ENCODE measurements at regions not wholly inside any gene's neighbourhood (a gene's known extent, or its start where the extent isn't known, plus 50 kb on each side); places are given as distances from the start of the nearest gene placed in this dataset.

- H2BK5ac ChIP-seq (ENCODE audit: low read depth, low read length): peak overlapping the region; percentile 78; the same call in 1 of the 2 replicates
- no peaks in the 10 kb centered on the region for H3K27me3 ChIP-seq (replicated peaks in 1 of 4; ENCODE audit: control insufficient read depth in 3 of 4, extremely low read depth in 1 of 4, insufficient read depth in 3 of 4, low read length in 3 of 4)
- peak overlapping the region; percentile 51 to 81 for H3K4me2 ChIP-seq (ENCODE audit: insufficient read depth in 1 of 2, low read depth in 2 of 2, low read length in 2 of 2)
- no peak overlapping the region for H2BK120ac ChIP-seq (replicated peaks; ENCODE audit: low read depth, low read length)
- ChIA-PET CTCF (ENCODE audit: partially characterized antibody) (interaction anchor here (0.9 to 2.9 kb wide), 5 partner anchors 56 to 193 kb away, joined by 3 to 9 read pairs (median 4); partner anchors contain the start of gene SPRED1), POLR2A (ENCODE audit: partially characterized antibody) (interaction anchor here (0.6 to 3.6 kb wide), 4 partner anchors 11 to 194 kb away, joined by 3 to 20 read pairs (median 6); partner anchors contain the start of gene SPRED1)
- H3K4me3 ChIP-seq (ENCODE audit: extremely low read depth in 1 of 4, insufficient read depth in 2 of 4, low read depth in 3 of 4, low read length in 4 of 4): peak overlapping the region in 1 of 4 experiments; percentile 41; a peak in 1 of 8 replicates
- no peak for DNase-seq (ENCODE audit: low read depth in 1 of 2, low spot score in 2 of 2)
- H2BK20ac ChIP-seq (ENCODE audit: low read length): no peak overlapping the region
- peak overlapping the region; percentile 92 for H4K91ac ChIP-seq (replicated peaks; ENCODE audit: insufficient read length, low read length)
- H3K23ac ChIP-seq (ENCODE audit: insufficient read length): no peak overlapping the region
- H2BK15ac ChIP-seq (ENCODE audit: low read length): no peak overlapping the region
- WGBS, 2 experiments (ENCODE audit: extremely low coverage in 1 of 2, insufficient coverage in 1 of 2, insufficient read length in 1 of 2, insufficient replicate concordance in 2 of 2, low coverage in 1 of 2, low lambda C conversion rate in 2 of 2, missing lambda C conversion rate in 1 of 2): 49% methylated on average over 11 of the region's 11 CpGs; no CpG with 5 or more reads in 1 of the 2 experiments
- no peaks in the 10 kb centered on the region for H3K9me3 ChIP-seq (ENCODE audit: insufficient read depth in 2 of 2, low read depth in 1 of 2, low read length in 1 of 2)
- H4K20me1 ChIP-seq (replicated peaks in 1 of 2; ENCODE audit: control insufficient read depth in 1 of 2, insufficient read depth in 2 of 2, low read length in 2 of 2): no peaks in the 10 kb centered on the region
- H3K4ac ChIP-seq (replicated peaks; ENCODE audit: insufficient read length, low read depth, low read length): peak overlapping the region; percentile 22
- peak overlapping the region in 1 of 4 experiments; percentile 13; a peak in 2 of 7 replicates for H3K9ac ChIP-seq (replicated peaks in 1 of 4; ENCODE audit: extremely low read depth in 1 of 4, low read depth in 3 of 4, low read length in 3 of 4)
- H3K79me2 ChIP-seq (ENCODE audit: control insufficient read depth in 1 of 2, insufficient read depth in 2 of 2, low read length in 2 of 2): no peaks in the 10 kb centered on the region
- no peak overlapping the region for H3K56ac ChIP-seq (replicated peaks; ENCODE audit: insufficient read length, low read depth, low read length)
- no peaks in the 10 kb centered on the region for H3K79me1 ChIP-seq (ENCODE audit: low read depth, low read length)
- no peak overlapping the region for H4K5ac ChIP-seq (ENCODE audit: insufficient read length, low read depth, low read length)
- H2AFZ ChIP-seq (ENCODE audit: low read length): no peak overlapping the region
- peaks cover 2 to 21% (median 14%) of the 10 kb centered on the region in 4 experiments; a peak in 6 of 7 replicates for H3K4me1 ChIP-seq (replicated peaks in 1 of 4; ENCODE audit: control insufficient read depth in 3 of 4, insufficient read depth in 4 of 4, low read length in 3 of 4)
- no peaks in the 10 kb centered on the region for H3K23me2 ChIP-seq (ENCODE audit: low read depth, low read length)
- H4K8ac ChIP-seq (ENCODE audit: extremely low read depth, insufficient read depth, low read length): no peak overlapping the region
- peak overlapping the region; percentile 82 for H2BK12ac ChIP-seq (ENCODE audit: low read depth, low read length)
- FAIRE-seq: peak; percentile 83
- peak overlapping the region; percentile 48; the same call in 1 of the 2 replicates for H3K27ac ChIP-seq (ENCODE audit: low read depth, low read length)
- H3K14ac ChIP-seq (ENCODE audit: insufficient read length): no peak overlapping the region
- no peak overlapping the region; the same call in 1 of the 2 replicates for H2AK5ac ChIP-seq (ENCODE audit: low read depth, low read length)
- no peaks in the 10 kb centered on the region for H3K36me3 ChIP-seq (ENCODE audit: control insufficient read depth in 2 of 4, insufficient read depth in 4 of 4, low read length in 3 of 4)
- peak overlapping the region; percentile 76; the same call in 1 of the 2 replicates for H3K18ac ChIP-seq (ENCODE audit: extremely low read depth, low read length)
- TF ChIP-seq ZNF274 (IDR thresholded peaks at IDR 0.05; ENCODE audit: borderline replicate concordance, extremely low read depth, low read length) (no peak), EP300 (IDR thresholded peaks at IDR 0.05; ENCODE audit: borderline replicate concordance in 1 of 2, low read depth in 2 of 2, low read length in 2 of 2) (peak in 1 of 2 experiments; percentile 85; a peak in 1 of 3 replicates), GABPA (IDR thresholded peaks at IDR 0.05; ENCODE audit: borderline replicate concordance, insufficient read depth, low read length) (no peak), SIRT6 (IDR thresholded peaks at IDR 0.05; ENCODE audit: low read length) (no peak), ASH2L (IDR thresholded peaks at IDR 0.05; ENCODE audit: low read length) (peak; percentile 75), TBP (IDR thresholded peaks at IDR 0.05; ENCODE audit: low read depth, low read length) (peak; percentile 30; the same call in 1 of the 2 replicates), HDAC6 (IDR thresholded peaks at IDR 0.05; ENCODE audit: low read depth, low read length) (no peak), BCL11A (IDR thresholded peaks at IDR 0.05; ENCODE audit: low read depth in 2 of 2, low read length in 2 of 2) (peak in 1 of 2 experiments; percentile 3), CTCF (IDR thresholded peaks at IDR 0.05; ENCODE audit: control extremely low read depth in 1 of 3, insufficient read depth in 1 of 3, low read depth in 1 of 3, low read length in 3 of 3) (no peak), JUN (IDR thresholded peaks at IDR 0.05; ENCODE audit: low read depth, low read length) (no peak)
These were observed 124.2 kb downstream of the TMCO5A start for GRCh38 chr15:38058596-38059075.
